HUES48 (cell line): ENCODE measurements at regions not wholly inside any gene's neighbourhood (a gene's known extent, or its start where the extent isn't known, plus 50 kb on each side); places are given as distances from the start of the nearest gene placed in this dataset.

Experiments used
- H3K27ac ChIP-seq: one replicate; pipeline ENCODE4 v1.7.0; 2013; ENCODE audit warnings: low read depth, low read length, inconsistent platforms
- H3K27me3 ChIP-seq: 2 replicates; pipeline ENCODE4 v1.6.1; 2013; ENCODE audit warnings: mild to moderate bottlenecking, low read length; ENCODE audit not compliant: control insufficient read depth, insufficient read depth
- H3K36me3 ChIP-seq: 2 replicates; pipeline ENCODE4 v1.6.1; 2013; ENCODE audit warnings: low read length; ENCODE audit not compliant: control insufficient read depth, insufficient read depth
- H3K4me1 ChIP-seq: 2 replicates; pipeline ENCODE4 v1.6.1; 2013; ENCODE audit warnings: mild to moderate bottlenecking, low read length; ENCODE audit not compliant: control insufficient read depth, insufficient read depth
- H3K4me3 ChIP-seq: 2 replicates; pipeline ENCODE4 v1.5.1; 2013; ENCODE audit warnings: mild to moderate bottlenecking, low read depth, low read length
- H3K9ac ChIP-seq: 2 replicates; pipeline ENCODE4 v1.6.1; 2013; ENCODE audit warnings: mild to moderate bottlenecking, low read depth, low read length, moderate library complexity
- H3K9me3 ChIP-seq: 2 replicates; pipeline ENCODE4 v1.6.1; 2013; ENCODE audit warnings: low read length; ENCODE audit not compliant: control insufficient read depth, insufficient read depth

DNA sequence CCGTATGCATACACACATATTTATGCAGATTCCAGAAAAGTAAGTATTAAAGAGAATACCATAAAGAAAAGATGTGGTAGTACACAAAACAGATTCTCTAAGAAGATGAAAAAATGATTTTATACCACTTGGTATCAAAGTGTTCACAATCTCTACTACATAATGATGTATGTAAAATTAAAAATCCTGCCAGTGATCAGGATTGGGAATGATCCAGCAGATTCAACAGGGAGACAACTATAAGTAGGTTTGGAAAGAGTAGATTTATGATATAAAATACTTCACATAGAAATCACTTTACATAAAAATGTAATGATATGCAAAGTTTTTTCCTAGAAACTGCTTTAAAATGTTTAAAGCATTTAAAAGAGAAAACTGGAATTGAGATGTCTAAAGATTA lies 447.0 kb downstream of the CNTNAP4 start:
- H3K9ac ChIP-seq, result no peak overlapping the region
- H3K4me3 ChIP-seq, result no peak overlapping the region
- H3K27ac ChIP-seq, result no peak overlapping the region
- no peaks in the 10 kb centered on the region for H3K27me3 ChIP-seq
- no peaks in the 10 kb centered on the region for H3K36me3 ChIP-seq
- no peaks in the 10 kb centered on the region for H3K9me3 ChIP-seq
- no peaks in the 10 kb centered on the region for H3K4me1 ChIP-seq

DNA sequence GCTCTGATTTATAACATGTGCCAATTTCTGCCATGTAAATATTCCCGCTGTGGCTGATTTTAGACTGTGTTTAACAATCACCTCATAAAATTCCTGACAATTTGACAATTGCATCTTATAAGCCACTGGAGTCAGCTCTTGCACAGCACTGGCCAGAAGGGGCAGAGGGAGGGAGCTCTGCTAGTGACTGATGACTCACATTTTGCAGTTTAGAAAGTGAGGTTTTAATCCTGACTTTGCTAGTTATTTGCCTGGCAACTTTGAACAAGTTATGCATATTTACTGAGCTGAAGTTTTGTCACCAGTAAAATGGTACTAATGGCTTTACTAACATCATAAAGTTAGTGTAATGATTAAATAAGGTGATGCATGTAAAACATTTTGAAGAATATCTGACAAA lies 452.3 kb downstream of the CNTNAP4 start:
- Histone ChIP-seq H3K27ac (no peak overlapping the region), H3K4me1 (no peaks in the 10 kb centered on the region), H3K9ac (no peak overlapping the region), H3K27me3 (no peaks in the 10 kb centered on the region), H3K9me3 (no peaks in the 10 kb centered on the region), H3K36me3 (no peaks in the 10 kb centered on the region), H3K4me3 (no peak overlapping the region)

DNA sequence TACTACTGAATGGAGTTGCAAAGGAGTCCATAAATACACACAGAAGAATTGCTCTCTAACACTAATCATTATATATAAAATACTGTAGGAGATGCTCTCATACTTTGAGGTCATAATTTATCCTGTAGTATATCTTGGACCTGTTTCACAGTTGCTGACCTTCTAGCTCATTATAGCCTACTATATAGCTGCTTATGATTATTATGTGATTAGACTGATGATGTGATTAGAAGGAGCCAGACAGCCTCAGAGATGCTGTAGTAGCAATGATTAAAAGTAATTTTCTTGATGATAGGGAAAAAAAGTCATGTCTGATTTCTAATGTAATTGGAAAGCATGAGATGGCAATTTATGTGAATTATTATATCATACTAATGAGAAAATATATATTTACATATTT lies 455.7 kb downstream of the CNTNAP4 start:
- no peaks in the 10 kb centered on the region for H3K4me1 ChIP-seq
- no peak overlapping the region for H3K27ac ChIP-seq
- H3K4me3 ChIP-seq, result no peak overlapping the region
- no peaks in the 10 kb centered on the region for H3K36me3 ChIP-seq
- no peaks in the 10 kb centered on the region for H3K27me3 ChIP-seq
- no peak overlapping the region for H3K9ac ChIP-seq
- H3K9me3 ChIP-seq, result no peaks in the 10 kb centered on the region

DNA sequence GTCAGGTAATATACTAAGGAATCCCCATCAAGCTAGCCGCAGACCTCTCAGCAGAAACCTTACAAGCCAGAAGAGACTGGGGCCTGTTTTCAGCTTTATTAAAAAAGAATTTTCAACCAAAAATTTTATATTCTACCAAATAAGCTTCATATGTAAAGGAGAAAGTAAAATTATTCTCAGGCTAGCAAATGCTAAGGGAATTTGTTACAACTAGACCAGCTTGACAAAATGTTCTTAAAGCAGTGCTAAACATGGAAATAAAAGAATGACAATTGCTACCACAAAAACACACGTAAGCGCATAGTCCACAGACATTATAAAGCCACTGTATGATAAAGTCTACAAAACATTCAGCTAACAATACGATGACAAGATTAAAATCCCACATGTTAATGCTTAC lies 449.4 kb upstream of the MON1B start:
- no peak overlapping the region for H3K27ac ChIP-seq
- no peak overlapping the region for H3K4me3 ChIP-seq
- H3K27me3 ChIP-seq, result no peaks in the 10 kb centered on the region
- no peaks in the 10 kb centered on the region for H3K4me1 ChIP-seq
- H3K9ac ChIP-seq, result no peak overlapping the region
- H3K9me3 ChIP-seq, result no peaks in the 10 kb centered on the region
- H3K36me3 ChIP-seq, result no peaks in the 10 kb centered on the region

DNA sequence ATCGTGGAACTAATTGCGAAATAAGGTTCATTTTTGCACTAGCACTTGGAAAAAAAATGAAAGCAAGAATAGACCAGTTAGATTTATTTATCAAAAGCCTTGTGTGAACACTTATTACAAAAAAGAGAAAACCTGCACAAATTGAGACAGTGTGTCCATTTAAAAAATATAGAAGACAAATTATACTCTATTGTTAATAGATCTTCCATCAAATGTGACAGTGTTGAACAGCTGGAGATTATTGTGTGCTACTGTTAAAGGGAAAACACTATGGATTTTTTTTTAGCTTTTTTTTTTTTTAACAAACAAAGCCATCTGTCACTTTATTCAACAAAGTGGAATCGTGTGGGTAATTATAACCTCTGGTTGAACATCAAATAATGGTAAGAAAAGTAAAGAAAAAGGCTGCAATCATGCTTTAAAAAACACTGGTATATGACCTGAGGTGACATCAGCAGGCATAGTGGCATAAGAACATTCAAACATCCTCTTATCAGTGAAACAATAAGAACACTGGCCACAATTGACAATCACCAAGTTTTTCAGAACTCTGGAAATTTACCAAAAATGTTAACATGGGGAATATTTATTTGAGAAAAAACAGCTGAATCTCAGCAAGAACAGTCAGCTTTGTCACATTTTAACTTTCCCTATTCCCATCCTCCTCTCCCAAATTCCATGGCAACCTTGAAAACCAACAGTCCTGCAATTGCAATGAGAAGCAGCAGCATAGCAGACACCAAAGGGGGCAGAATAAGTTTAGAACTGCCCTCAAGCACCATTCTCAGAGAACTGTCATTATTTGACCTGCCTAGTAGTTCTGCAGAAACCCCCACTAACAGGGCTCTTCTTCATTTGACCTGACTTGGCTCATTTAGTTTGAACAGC lies 442.3 kb upstream of the MON1B start:
- no peaks in the 10 kb centered on the region for H3K27me3 ChIP-seq
- H3K27ac ChIP-seq, result no peak overlapping the region
- H3K9ac ChIP-seq, result no peak overlapping the region
- H3K4me3 ChIP-seq, result no peak overlapping the region
- H3K9me3 ChIP-seq, result no peaks in the 10 kb centered on the region
- H3K36me3 ChIP-seq, result no peaks in the 10 kb centered on the region
- H3K4me1 ChIP-seq, result no peaks in the 10 kb centered on the region

DNA sequence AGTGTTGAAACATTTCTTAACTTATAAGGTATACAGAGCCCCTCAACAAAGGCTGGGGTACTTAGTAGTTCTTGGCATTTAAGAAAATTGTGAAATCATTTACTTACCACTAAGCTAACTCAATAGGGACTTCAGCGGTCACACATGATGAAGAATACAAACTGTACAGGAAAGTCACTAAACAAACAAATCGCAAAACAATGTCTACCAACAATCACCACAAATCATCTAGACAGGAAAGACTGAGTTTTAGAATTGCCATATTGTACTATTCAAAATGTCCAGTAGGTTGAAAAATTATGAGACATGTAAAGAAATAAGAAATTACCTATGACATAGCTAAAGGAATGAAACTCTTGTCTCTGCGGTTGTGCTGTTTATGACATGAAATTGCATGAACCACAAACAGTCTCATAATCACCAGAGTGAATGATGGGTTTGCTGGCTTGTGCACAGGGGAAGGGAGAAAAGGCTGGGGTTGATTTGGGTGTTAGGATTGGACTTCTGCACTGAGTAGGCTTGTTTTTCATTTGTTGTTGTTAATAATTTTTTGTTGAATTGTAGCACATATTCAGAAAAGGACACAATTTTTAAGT lies 441.1 kb upstream of the MON1B start:
- Histone ChIP-seq H3K36me3 (no peaks in the 10 kb centered on the region), H3K9me3 (no peaks in the 10 kb centered on the region), H3K4me3 (no peak overlapping the region), H3K27ac (no peak overlapping the region), H3K9ac (no peak overlapping the region), H3K27me3 (no peaks in the 10 kb centered on the region), H3K4me1 (no peaks in the 10 kb centered on the region)

DNA sequence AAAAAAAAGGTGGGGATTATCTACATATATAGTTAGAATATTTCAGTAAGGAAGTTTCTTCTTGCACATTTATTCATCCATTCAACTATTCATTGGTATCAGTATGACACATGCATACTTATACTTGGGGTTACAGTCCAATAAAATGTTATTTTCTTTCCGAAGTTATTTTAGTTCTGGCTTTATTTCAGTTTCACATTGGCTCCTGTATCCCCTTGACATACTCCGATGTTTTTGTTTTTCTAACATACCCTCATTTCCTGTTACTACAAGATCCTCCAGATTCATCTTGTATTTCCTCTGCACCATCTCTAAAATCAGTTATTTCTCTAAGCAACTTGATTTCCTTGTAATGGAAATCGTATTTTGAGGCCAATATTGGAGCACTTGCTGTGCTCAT lies 435.5 kb upstream of the MON1B start:
- H3K9me3 ChIP-seq, result no peaks in the 10 kb centered on the region; the same call in 1 of the 2 replicates
- no peak overlapping the region for H3K4me3 ChIP-seq
- no peak overlapping the region for H3K9ac ChIP-seq
- no peaks in the 10 kb centered on the region for H3K27me3 ChIP-seq
- no peak overlapping the region for H3K27ac ChIP-seq
- H3K36me3 ChIP-seq, result no peaks in the 10 kb centered on the region
- H3K4me1 ChIP-seq, result no peaks in the 10 kb centered on the region

DNA sequence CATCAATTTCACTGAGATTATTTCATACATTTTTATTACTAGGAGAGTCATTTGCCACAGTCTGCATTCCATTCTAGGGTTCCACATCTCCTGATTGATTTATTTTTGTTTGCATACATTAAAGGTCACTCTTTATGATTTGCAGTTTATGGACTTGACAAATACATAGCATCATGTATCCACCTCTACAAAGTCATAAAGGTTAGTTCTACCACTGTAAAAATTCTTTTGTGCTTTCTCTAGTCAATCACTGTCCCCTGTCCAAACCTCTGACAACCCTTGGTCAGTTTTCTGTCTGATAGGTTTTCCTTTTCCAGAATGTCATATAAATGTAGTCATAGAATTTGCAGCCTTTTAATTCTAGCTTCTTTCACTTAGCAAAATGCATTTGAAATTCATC lies 434.6 kb upstream of the MON1B start:
- Histone ChIP-seq H3K27ac (no peak overlapping the region), H3K9ac (no peak overlapping the region), H3K4me1 (no peaks in the 10 kb centered on the region), H3K27me3 (no peaks in the 10 kb centered on the region), H3K9me3 (no peaks in the 10 kb centered on the region; the same call in 1 of the 2 replicates), H3K36me3 (no peaks in the 10 kb centered on the region), H3K4me3 (no peak overlapping the region)

DNA sequence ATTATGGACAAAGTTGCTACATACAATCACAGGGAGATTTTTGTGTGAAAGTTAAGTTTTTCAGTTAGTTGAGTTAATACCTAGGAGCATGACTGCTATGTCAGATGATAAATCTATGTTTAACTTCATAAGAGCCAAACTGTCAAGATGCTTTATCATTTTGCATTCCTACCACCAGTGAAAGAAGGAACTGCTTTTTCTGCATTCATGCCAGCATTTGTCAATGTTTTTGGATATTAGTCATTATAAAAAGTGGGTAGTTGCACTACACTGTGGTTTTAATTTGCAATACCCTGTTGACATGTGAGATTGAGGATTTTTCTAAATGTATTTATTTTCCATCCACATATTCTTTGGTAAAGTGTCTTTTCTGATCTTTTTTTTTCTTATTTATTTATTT lies 434.0 kb upstream of the MON1B start:
- Histone ChIP-seq H3K9me3 (no peaks in the 10 kb centered on the region; the same call in 1 of the 2 replicates), H3K4me1 (no peaks in the 10 kb centered on the region), H3K9ac (no peak overlapping the region), H3K27me3 (no peaks in the 10 kb centered on the region), H3K4me3 (no peak overlapping the region), H3K36me3 (no peaks in the 10 kb centered on the region), H3K27ac (no peak overlapping the region)

DNA sequence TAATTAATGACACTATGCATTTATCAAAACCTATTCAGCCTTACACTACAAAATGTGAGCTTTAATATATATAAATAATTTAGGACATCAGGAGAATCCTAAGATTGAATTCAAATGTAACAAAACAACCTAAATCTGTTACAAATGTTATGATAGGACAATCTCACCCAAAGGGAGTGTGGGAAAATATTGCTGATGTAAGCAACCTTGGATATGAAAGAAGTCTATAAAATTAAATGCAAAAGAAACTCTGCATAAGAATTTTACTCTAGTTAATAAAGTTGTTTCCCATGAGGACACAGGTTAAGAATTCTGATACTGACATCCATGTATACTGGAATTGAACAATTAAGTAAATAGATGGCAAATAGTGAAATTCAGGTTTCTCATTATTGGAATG lies 424.5 kb upstream of the MON1B start:
- Histone ChIP-seq H3K27me3 (no peaks in the 10 kb centered on the region), H3K9ac (no peak overlapping the region), H3K27ac (no peak overlapping the region), H3K4me3 (no peak overlapping the region), H3K4me1 (peaks cover 3% of the 10 kb centered on the region; the same call in 1 of the 2 replicates), H3K36me3 (no peaks in the 10 kb centered on the region), H3K9me3 (peaks cover 7% of the 10 kb centered on the region; the same call in 1 of the 2 replicates)

DNA sequence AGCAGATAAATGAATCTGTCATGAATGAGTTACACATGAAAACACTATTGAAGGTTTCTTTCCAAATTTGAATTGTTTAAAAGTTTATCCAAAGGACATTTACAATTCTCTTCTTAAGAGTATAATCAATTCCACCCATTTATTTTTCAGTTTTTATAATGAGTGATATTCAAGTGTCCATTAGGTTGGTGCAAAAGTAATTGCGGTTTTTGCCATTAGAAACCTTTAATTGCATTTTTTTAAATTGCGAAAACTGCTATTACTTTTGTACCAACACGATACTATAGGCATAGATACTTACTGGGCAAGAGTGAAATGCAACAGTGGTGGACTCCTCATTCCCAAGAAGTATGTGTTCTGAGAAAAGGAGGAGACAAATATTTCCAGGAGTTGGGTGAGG lies 422.7 kb upstream of the MON1B start:
- Histone ChIP-seq H3K9ac (no peak overlapping the region), H3K4me1 (peaks cover 3% of the 10 kb centered on the region; the same call in 1 of the 2 replicates), H3K27ac (no peak overlapping the region), H3K9me3 (peaks cover 4% of the 10 kb centered on the region; the same call in 1 of the 2 replicates), H3K36me3 (no peaks in the 10 kb centered on the region), H3K27me3 (no peaks in the 10 kb centered on the region), H3K4me3 (no peak overlapping the region)
